ENCODE measurements at regions not wholly inside any gene's neighbourhood (a gene's known extent, or its start where the extent isn't known, plus 50 kb on each side); places are given as distances from the start of the nearest gene placed in this dataset.

GRCh38 chr4:130185123-130185522 lies 1089.2 kb downstream of the C4orf33 start:
- TF ChIP-seq CTCF (IDR thresholded peaks at IDR 0.05) (no peak), EZH2 (IDR thresholded peaks at IDR 0.05; ENCODE audit: borderline replicate concordance, insufficient read depth, low read depth, low read length, poor library complexity, severe bottlenecking) (no peak)

All from B cell (primary cell).